ENCODE measurements at regions not wholly inside any gene's neighbourhood (a gene's known extent, or its start where the extent isn't known, plus 50 kb on each side); places are given as distances from the start of the nearest gene placed in this dataset.
"Not testable (repeated sequence)": the region's sequence is repeated elsewhere in the genome, so short reads cannot be mapped to it uniquely, and the experiment has no call there.

DNA sequence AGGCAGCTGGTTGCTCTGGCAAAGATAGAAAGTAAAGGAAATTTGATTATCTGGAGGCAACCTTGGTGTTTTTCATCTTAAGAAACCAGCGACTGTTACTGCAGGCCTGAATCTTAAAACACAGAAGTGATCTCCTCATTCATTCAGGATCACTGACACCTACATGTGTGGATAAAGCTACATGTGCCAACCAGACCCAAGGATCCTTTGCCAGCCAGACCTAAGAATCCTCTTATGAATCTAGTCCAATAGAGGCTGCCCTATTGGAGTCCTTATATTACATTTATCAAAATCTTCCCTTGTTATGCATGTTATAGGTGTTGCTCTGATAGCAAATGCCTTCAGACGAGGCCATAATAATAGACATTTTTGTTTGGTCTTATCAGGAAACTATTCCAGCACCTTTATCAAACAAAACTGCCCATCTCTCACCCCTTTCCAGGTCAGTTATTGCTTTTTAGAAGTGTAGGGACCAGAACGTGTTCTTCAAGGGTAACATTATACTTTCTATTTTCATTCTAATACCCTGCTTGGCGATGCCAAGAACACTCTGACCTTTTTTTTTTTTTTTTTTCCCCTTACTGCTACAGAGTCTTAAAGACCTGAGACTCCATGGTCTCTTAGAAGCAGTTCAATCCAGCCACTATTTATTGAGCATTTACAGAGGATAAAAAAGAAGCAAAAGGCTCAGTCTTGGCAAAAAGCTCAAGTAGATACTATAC, 175.5 kb upstream of the PTBP2 start:
- no peak for DNase-seq (ENCODE audit: low spot score)

- no peak for DNase-seq (ENCODE audit: low spot score)
Measured at GRCh38 chr1:96550061-96550460, 171.5 kb upstream of the PTBP2 start.

- no peak for DNase-seq (ENCODE audit: low spot score)
Measured at GRCh38 chr1:96552451-96552850, 169.1 kb upstream of the PTBP2 start.

- DNase-seq (ENCODE audit: low spot score), result no peak
Measured at GRCh38 chr1:96553811-96554210, 167.8 kb upstream of the PTBP2 start.

- DNase-seq (ENCODE audit: low spot score), result no peak
Measured at GRCh38 chr1:96554364-96554763, 167.2 kb upstream of the PTBP2 start.

DNA sequence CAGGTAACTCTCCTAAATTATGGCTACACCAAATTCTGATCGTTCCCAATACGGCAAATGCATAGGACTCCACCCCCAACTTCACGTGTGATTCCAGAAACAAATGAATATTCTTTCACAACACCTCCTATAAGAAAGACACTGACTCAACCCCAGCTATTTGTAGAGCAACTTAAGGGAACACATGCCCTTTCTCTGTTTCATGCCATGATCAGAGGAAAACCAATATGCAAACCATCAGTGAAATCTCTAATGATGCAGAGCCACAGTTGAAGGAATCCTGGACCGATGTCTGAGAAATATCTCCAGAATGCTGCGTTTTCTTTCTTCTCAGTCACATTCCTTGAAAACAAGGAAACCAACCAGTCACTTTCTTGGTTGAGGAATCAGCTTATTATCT, 164.2 kb upstream of the PTBP2 start:
- no peak for DNase-seq (ENCODE audit: low spot score)

DNA sequence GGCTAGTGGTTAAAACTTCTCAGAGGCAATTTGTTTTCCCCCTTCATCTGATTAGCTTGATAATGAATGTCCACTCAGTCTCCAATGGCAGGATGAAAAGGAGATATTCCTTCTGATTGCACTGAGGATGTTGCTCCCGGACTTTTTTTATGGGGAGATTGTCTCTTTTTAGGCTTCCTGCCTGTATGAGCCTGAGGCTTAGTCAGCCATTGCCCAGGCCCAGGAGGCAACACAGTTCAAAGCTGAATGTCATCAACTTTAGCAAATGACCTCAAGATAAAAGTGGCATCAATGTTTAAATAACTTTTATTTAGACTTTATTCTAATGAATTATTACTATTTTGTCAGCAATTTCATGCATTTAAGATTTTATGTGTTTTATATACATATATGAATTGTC, 162.9 kb upstream of the PTBP2 start:
- DNase-seq (ENCODE audit: low spot score), result no peak

GRCh38 chr1:96559181-96559580, 162.4 kb upstream of the PTBP2 start:
- DNase-seq (ENCODE audit: low spot score), result no peak

- no peak for DNase-seq (ENCODE audit: low spot score)
Measured at GRCh38 chr1:96559707-96560596, 161.6 kb upstream of the PTBP2 start.

- DNase-seq (ENCODE audit: low spot score), result no peak
Measured at GRCh38 chr1:96562094-96562493, 159.5 kb upstream of the PTBP2 start.

DNA sequence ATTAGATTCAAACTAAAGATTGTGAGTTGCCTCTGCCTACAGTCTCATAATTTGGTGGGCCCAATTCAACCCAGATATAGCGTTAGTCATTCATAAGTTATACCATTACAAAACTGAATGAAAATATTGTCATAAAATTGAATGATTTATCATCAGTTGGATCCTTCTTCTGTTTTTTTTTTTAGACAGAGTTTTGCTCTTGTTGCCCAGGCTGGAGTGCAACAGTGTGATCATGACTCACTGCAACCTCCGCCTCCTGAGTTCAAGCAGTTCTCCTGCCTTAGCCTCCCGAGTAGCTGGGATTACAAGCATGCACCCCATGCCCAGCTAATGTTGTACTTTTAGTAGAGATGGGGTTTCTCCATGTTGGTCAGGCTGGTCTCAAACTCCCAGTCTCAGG, 157.2 kb upstream of the PTBP2 start:
- DNase-seq (ENCODE audit: low spot score), result not testable (repeated sequence)

GRCh38 chr1:96565546-96565945, 156.0 kb upstream of the PTBP2 start:
- DNase-seq (ENCODE audit: low spot score), result no peak

- DNase-seq (ENCODE audit: low spot score), result no peak
Measured at GRCh38 chr1:96568639-96569038, 152.9 kb upstream of the PTBP2 start.

GRCh38 chr1:96569288-96569687, 152.3 kb upstream of the PTBP2 start:
- no peak for DNase-seq (ENCODE audit: low spot score)

DNA sequence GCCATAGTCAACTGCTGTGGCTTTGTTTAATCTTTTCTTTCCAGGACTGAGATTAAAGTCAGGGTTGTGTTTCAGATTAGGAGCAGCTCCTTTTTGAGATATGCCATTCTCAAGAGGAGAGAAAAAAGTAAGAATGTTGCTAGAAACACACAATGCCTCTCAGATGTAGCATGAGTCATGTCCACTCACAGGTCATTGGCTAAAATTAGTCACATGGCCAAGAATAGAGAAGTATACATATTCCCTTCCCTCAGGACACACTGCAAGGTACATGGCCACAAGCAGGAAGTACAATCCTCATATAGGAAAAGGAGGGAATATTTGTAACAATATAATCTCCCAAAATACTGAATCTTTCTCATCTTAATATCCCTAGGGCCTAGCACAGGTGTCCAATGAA, 141.9 kb upstream of the PTBP2 start:
- DNase-seq (ENCODE audit: low spot score), result no peak

DNA sequence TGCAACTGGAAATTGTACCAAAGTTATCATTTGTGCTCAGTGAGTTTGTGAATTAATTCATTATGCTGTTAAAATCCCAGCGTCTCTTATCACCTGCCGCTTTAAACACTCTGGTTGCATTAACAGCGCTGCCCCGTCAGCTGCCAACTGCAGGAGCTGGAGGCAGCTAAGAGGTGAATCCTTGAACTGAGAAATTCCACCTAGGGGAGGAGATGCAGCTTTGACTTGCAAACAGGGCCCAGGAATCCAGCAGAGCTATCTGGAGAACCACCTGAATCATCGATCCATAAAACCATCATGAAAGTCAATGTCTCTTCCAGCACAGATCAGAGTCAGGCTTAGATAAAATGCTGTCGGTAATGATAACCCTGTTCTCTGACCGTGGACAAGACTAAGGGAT, 140.7 kb upstream of the PTBP2 start:
- no peak for DNase-seq (ENCODE audit: low spot score)

- DNase-seq (ENCODE audit: low spot score), result no peak
Measured at GRCh38 chr1:96581772-96582171, 139.8 kb upstream of the PTBP2 start.

DNA sequence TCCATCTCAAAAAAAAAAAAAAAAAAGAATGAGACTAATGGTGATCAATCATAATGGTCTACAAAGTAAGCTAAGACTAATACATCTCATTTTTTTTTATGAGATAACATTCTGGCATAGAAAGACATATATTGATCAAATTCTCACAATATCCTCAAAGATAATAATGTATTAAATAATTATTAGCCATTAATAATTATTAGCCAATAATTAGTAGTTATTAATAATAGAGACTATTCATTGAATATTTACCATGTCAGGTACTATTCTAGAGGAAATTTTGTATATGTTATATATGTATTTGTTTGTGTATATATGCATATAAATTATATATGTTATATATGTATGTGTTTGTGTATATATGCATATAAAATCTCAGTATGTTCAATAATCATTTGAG, 137.7 kb upstream of the PTBP2 start:
- no peak for DNase-seq (ENCODE audit: low spot score)

DNA sequence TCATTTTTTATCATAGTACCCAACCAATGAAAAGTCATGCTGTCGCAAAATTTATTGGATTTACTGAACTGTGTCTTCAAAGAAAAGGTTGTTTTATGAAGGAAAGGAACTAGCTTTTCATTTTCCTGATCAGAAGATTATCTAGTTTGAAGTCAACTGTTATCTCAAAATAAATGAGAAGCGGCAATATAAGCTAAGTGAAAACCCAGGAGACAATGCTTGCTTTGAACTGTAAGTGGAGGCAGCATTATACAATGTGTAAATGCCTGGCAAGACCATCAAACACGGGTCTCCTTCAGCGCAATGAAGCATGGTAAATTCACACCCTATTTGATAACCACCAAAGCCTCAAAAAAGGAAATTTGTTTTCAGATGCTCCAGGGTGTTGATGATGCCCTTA, 134.4 kb upstream of the PTBP2 start:
- no peak for DNase-seq (ENCODE audit: low spot score)

GRCh38 chr1:96588416-96588995, 133.1 kb upstream of the PTBP2 start:
- DNase-seq (ENCODE audit: low spot score), result no peak

GRCh38 chr1:96595530-96595929, 126.1 kb upstream of the PTBP2 start:
- not testable (repeated sequence) for DNase-seq (ENCODE audit: low spot score)

- DNase-seq (ENCODE audit: low spot score), result peak; percentile 16
Measured at GRCh38 chr1:96596226-96596922, 125.2 kb upstream of the PTBP2 start.

Measured in activated CD4-positive, alpha-beta T cell treated with anti-CD3 and anti-CD28 coated beads, Interleukin-2, Interleukin-4, amounts not matched to agents 100 ng/mL and 50 ng/mL, durations not matched to agents 16 hours and 8 hours (primary cell).